HEK293 (cell line): ENCODE measurements at regions not wholly inside any gene's neighbourhood (a gene's known extent, or its start where the extent isn't known, plus 50 kb on each side); places are given as distances from the start of the nearest gene placed in this dataset.
"Not testable (repeated sequence)": the region's sequence is repeated elsewhere in the genome, so short reads cannot be mapped to it uniquely, and the experiment has no call there.

Source experiments
- CTCF ChIA-PET: fragments of 350-600 bp; formaldehyde crosslinking; extraction: SDS; loops from one replicate; lab custom pipeline; 2021; ENCODE audit warnings: antibody characterized with exemption; lab: Yijun Ruan, JAX
- POLR2A ChIA-PET: fragments of 300-600 bp; formaldehyde crosslinking; extraction: SDS; loops from one replicate; lab custom pipeline; 2020; ENCODE audit warnings: antibody characterized with exemption, inconsistent platforms; lab: Yijun Ruan, JAX
- H3K27ac ChIP-seq: fragments of 200-500 bp; sonication (Bioruptor generic); 2 replicates; pipeline ENCODE4 v1.5.1; 2014; ENCODE audit warnings: low read depth, low read length, control low read depth, inconsistent platforms; ENCODE audit errors: extremely low read depth
- H3K36me3 ChIP-seq, 2 experiments: fragments of 200-500 bp in 1 of 2; sonication (Bioruptor generic) in 1 of 2; 1 replicate in 1 of 2; 2 replicates in 1 of 2; pipeline ENCODE4 v1.5.1; 2014 to 2017; ENCODE audit warnings: inconsistent platforms in 2 of 2, low read length in 2 of 2; ENCODE audit not compliant: control insufficient read depth in 2 of 2, insufficient read depth in 1 of 2
- H3K4me1 ChIP-seq: fragments of 200-500 bp; sonication (Bioruptor generic); 2 replicates; pipeline ENCODE4 v1.5.1; 2014; ENCODE audit warnings: mild to moderate bottlenecking, low read length, inconsistent platforms; ENCODE audit not compliant: control insufficient read depth, insufficient read depth
- H3K4me3 ChIP-seq: 2 replicates; pipeline ENCODE4 v1.5.1; 2011; ENCODE audit warnings: low read depth, mild to moderate bottlenecking, control low read depth, low read length, moderate library complexity
- H3K9me3 ChIP-seq: fragments of 200-500 bp; sonication (Bioruptor generic); 2 replicates; pipeline ENCODE4 v1.5.1; 2014; ENCODE audit warnings: low read depth, low read length, inconsistent platforms; ENCODE audit not compliant: control insufficient read depth, insufficient read depth
- GLI2 ChIP-seq: fragments of 450-650 bp; formaldehyde crosslinking; IDR thresholded peaks from 2 replicates; pipeline ENCODE4; 2017; ENCODE audit warnings: missing biosample characterization, missing genetic modification characterization, low read depth, borderline replicate concordance
- HOXD13 ChIP-seq: sonication (generic); formaldehyde crosslinking; IDR thresholded peaks from 2 replicates; pipeline ENCODE4 v1.8.0; 2022; ENCODE audit warnings: missing genetic modification reagents, borderline replicate concordance
- KLF7 ChIP-seq: fragments of 450-650 bp; formaldehyde crosslinking; IDR thresholded peaks from 2 replicates; pipeline ENCODE4 v1.5.1; 2016; ENCODE audit warnings: missing biosample characterization, missing genetic modification characterization, borderline replicate concordance
- SALL2 ChIP-seq: fragments of 450-650 bp; formaldehyde crosslinking; IDR thresholded peaks from 2 replicates; pipeline ENCODE4 v1.5.0; 2017; ENCODE audit warnings: missing biosample characterization, mild to moderate bottlenecking, missing genetic modification characterization, borderline replicate concordance
- SCRT2 ChIP-seq: fragments of 450-650 bp; formaldehyde crosslinking; IDR thresholded peaks from 2 replicates; pipeline ENCODE4 v1.5.1; 2016; ENCODE audit warnings: missing biosample characterization, missing genetic modification characterization
- SETDB1 ChIP-seq: IDR thresholded peaks from one replicate; pipeline ENCODE4 v1.6.1; 2017; ENCODE audit warnings: mild to moderate bottlenecking, low read length, moderate library complexity, mixed read lengths; ENCODE audit not compliant: insufficient read length
- SP2 ChIP-seq: fragments of 450-650 bp; formaldehyde crosslinking; IDR thresholded peaks from 2 replicates; pipeline ENCODE4 v1.5.1; 2016; ENCODE audit warnings: missing biosample characterization, missing genetic modification characterization
- SP7 ChIP-seq: fragments of 450-650 bp; formaldehyde crosslinking; IDR thresholded peaks from 2 replicates; pipeline ENCODE4 v1.5.1; 2016; ENCODE audit warnings: missing biosample characterization, missing genetic modification characterization
- TRIM28 ChIP-seq: IDR thresholded peaks from 2 replicates; pipeline ENCODE4 v1.6.1; 2011; ENCODE audit warnings: low read length, control low read depth, borderline replicate concordance
- ZBTB17 ChIP-seq: fragments of 450-650 bp; formaldehyde crosslinking; IDR thresholded peaks from 2 replicates; pipeline ENCODE4 v1.5.1; 2016; ENCODE audit warnings: missing biosample characterization, missing genetic modification characterization
- ZFP41 ChIP-seq: fragments of 450-650 bp; formaldehyde crosslinking; IDR thresholded peaks from 2 replicates; pipeline ENCODE4 v1.5.1; 2016; ENCODE audit warnings: missing biosample characterization, missing genetic modification characterization, borderline replicate concordance
- ZNF274 ChIP-seq, 2 experiments: fragments of 200-500 bp in 1 of 2; fragments of 450-650 bp in 1 of 2; sonication (Bioruptor generic) in 1 of 2; formaldehyde crosslinking in 1 of 2; IDR thresholded peaks; 2 replicates each; pipeline versions ENCODE4 v1.5.1 to v1.6.1; 2014 to 2016; ENCODE audit warnings: borderline replicate concordance in 1 of 2, inconsistent platforms in 1 of 2, low read length in 1 of 2, missing biosample characterization in 1 of 2, missing genetic modification characterization in 1 of 2
- ZNF366 ChIP-seq: fragments of 450-650 bp; formaldehyde crosslinking; conservative IDR thresholded peaks from 2 replicates; pipeline ENCODE4 v1.5.1; 2016; ENCODE audit warnings: missing biosample characterization, missing genetic modification characterization
- ZNF416 ChIP-seq: fragments of 450-650 bp; formaldehyde crosslinking; IDR thresholded peaks from 2 replicates; pipeline ENCODE4 v1.5.1; 2016; ENCODE audit warnings: missing biosample characterization, missing genetic modification characterization
- ZNF571 ChIP-seq: fragments of 450-650 bp; formaldehyde crosslinking; IDR thresholded peaks from 2 replicates; pipeline ENCODE4 v1.5.0; 2017; ENCODE audit warnings: missing biosample characterization, missing genetic modification characterization
- ZNF629 ChIP-seq: fragments of 450-650 bp; formaldehyde crosslinking; IDR thresholded peaks from 2 replicates; pipeline ENCODE4 v1.5.1; 2017; ENCODE audit warnings: missing biosample characterization, missing genetic modification characterization
- ZNF677 ChIP-seq: fragments of 450-650 bp; IDR thresholded peaks from 2 replicates; pipeline ENCODE4 v1.5.0; 2018; ENCODE audit warnings: missing biosample characterization, mild to moderate bottlenecking, missing genetic modification characterization, moderate library complexity

DNA sequence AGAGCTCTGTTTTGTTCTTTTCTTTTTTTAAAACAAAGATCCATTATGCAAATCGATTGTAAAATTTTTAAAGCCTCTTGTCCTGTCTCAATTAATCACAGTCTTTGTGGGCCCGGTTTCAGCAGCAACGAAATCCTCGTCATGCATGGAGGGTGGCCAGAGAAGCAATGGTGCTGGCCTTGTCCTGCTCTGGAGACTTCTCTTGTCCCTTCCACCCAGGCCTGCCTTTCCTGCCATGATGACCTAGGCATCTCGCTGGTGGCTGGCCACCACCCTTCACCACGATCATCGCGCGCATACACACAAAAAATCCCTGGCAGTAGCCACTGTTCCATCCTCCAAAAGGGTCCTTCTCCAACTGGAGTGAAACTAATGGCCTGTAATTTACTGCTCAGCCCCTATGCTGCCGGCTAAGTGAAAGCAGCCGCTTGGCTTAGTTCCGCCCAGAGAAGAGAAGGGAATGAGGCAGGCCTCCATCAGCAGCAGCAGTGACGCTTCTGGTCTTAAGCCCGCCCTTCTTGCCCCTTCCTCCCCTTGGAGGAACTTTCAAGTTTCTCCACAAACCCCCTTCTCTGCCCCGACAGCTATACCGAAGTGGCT lies 309.5 kb downstream of the NPHP4 start (continued):
- TF ChIP-seq ZNF416 (tag by site-specific recombination) (no peak), ZNF677 (no peak)

DNA sequence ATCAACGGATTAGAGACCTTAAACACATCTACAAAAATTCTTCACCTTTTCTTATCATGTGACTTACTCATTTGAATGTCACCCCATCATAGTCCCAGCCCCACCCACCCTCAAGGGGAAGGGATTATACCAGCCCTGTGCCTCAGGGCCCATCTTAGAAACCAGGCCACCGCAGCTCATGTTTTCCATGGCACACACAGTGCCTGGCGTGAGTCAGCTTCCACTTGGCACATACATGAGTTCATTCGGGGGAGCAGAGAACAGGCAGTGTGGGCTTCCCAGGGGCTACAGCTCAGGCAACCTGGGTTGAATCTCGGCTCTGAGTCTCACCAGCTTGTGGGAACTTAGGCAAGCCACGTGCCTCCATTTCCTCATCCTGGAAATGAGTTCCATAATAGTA lies 310.6 kb downstream of the NPHP4 start:
- Histone ChIP-seq H3K4me3 (no peak overlapping the region), H3K36me3 (no peaks in the 10 kb centered on the region), H3K27ac (no peak overlapping the region), H3K4me1 (no peaks in the 10 kb centered on the region), H3K9me3 (no peaks in the 10 kb centered on the region)
- no peak for TF ChIP-seq HOXD13
- no peak for TF ChIP-seq SP7
- TF ChIP-seq SETDB1, result no peak
- TF ChIP-seq ZNF274 (IDR thresholded peaks at IDR 0.05; ENCODE audit: low read length), result no peak
- TF ChIP-seq ZNF274 (tag by site-specific recombination; IDR thresholded peaks at IDR 0.05; ENCODE audit: borderline replicate concordance), result no peak
- TF ChIP-seq ZNF677, result no peak
- TF ChIP-seq ZNF629 (tag by site-specific recombination), result no peak
- no peak for TF ChIP-seq KLF7 (tag by site-specific recombination)
- TF ChIP-seq SALL2 (tag by site-specific recombination), result no peak
- CTCF ChIA-PET, result no interaction called here
- POLR2A ChIA-PET, result no interaction called here

GRCh38 chr1:5680600-5680999 lies 311.6 kb downstream of the NPHP4 start:
- ChIA-PET POLR2A (no interaction called here), CTCF (no interaction called here)
- Histone ChIP-seq H3K4me1 (no peaks in the 10 kb centered on the region), H3K9me3 (no peaks in the 10 kb centered on the region), H3K27ac (no peak overlapping the region), H3K4me3 (no peak overlapping the region), H3K36me3 (no peaks in the 10 kb centered on the region)
- TF ChIP-seq SP2 (tag by site-specific recombination) (no peak), ZFP41 (no peak), TRIM28 (no peak), GLI2 (tag by site-specific recombination) (no peak)

- Histone ChIP-seq H3K4me1 (no peaks in the 10 kb centered on the region), H3K4me3 (no peak overlapping the region), H3K27ac (no peak overlapping the region), H3K9me3 (no peaks in the 10 kb centered on the region), H3K36me3 (no peaks in the 10 kb centered on the region)
- no peak for TF ChIP-seq SCRT2 (tag by site-specific recombination)
- TF ChIP-seq ZNF571, result 0 out of 2 replicates have a peak, but pooled peaks have one; percentile 7
- peak; percentile 94 for TF ChIP-seq ZNF366 (tag by site-specific recombination)
- peak; percentile 72 for TF ChIP-seq ZBTB17
- ChIA-PET POLR2A (no interaction called here), CTCF (no interaction called here)
Observed at GRCh38 chr1:5678759-5679158, 313.5 kb downstream of the NPHP4 start.

GRCh38 chr1:5672355-5672754 lies 319.9 kb downstream of the NPHP4 start:
- CTCF ChIA-PET, H3K27ac ChIP-seq, H3K36me3 ChIP-seq, H3K4me3 ChIP-seq, H3K4me1 ChIP-seq, H3K9me3 ChIP-seq, POLR2A ChIA-PET: not testable (repeated sequence)
